ENCODE measurements at regions not wholly inside any gene's neighbourhood (a gene's known extent, or its start where the extent isn't known, plus 50 kb on each side); places are given as distances from the start of the nearest gene placed in this dataset.

GRCh38 chr16:51648526-51648925 is 497.5 kb upstream of the SALL1 start:
- TF ChIP-seq CTCF (conservative IDR thresholded peaks at IDR 0.05), result no peak
- TF ChIP-seq EZH2 (IDR thresholded peaks at IDR 0.05; ENCODE audit: low read depth), result no peak
